ENCODE measurements at regions not wholly inside any gene's neighbourhood (a gene's known extent, or its start where the extent isn't known, plus 50 kb on each side); places are given as distances from the start of the nearest gene placed in this dataset.
"Not testable (repeated sequence)": the region's sequence is repeated elsewhere in the genome, so short reads cannot be mapped to it uniquely, and the experiment has no call there.

- H3K9me3 ChIP-seq (ENCODE audit: control insufficient read depth, insufficient read depth, low read length), result no peaks in the 10 kb centered on the region
- H3K36me3 ChIP-seq (ENCODE audit: control insufficient read depth, insufficient read depth, low read length), result no peaks in the 10 kb centered on the region
- H3K4me1 ChIP-seq (ENCODE audit: control insufficient read depth, insufficient read depth, low read length), result no peaks in the 10 kb centered on the region
- peak in 1 of 6 donors; percentile 25 for DNase-seq (ENCODE audit: low read depth in 4 of 6, low spot score in 6 of 6)
- WGBS (ENCODE audit: insufficient coverage), result no CpG with 5 or more reads among the region's 3 CpGs
- H3K27ac ChIP-seq (ENCODE audit: low read depth, low read length), result no peak overlapping the region
- H3K27me3 ChIP-seq (ENCODE audit: control insufficient read depth, insufficient read depth, low read length), result no peaks in the 10 kb centered on the region
- H3K4me3 ChIP-seq (ENCODE audit: low read depth, low read length), result no peak overlapping the region
Observed at GRCh38 chr2:224217962-224218347, 178.9 kb upstream of the SERPINE2 start.

- H3K27me3 ChIP-seq (ENCODE audit: control insufficient read depth, insufficient read depth, low read length), result no peaks in the 10 kb centered on the region
- H3K36me3 ChIP-seq (ENCODE audit: control insufficient read depth, insufficient read depth, low read length), result no peaks in the 10 kb centered on the region
- no peak overlapping the region for H3K27ac ChIP-seq (ENCODE audit: low read depth, low read length)
- DNase-seq (ENCODE audit: low read depth in 4 of 6, low spot score in 6 of 6), result no peak
- no peak overlapping the region for H3K4me3 ChIP-seq (ENCODE audit: low read depth, low read length)
- WGBS (ENCODE audit: insufficient coverage), result 72% methylated on average over 5 of the region's 6 CpGs
- H3K9me3 ChIP-seq (ENCODE audit: control insufficient read depth, insufficient read depth, low read length), result no peaks in the 10 kb centered on the region
- H3K4me1 ChIP-seq (ENCODE audit: control insufficient read depth, insufficient read depth, low read length), result no peaks in the 10 kb centered on the region
Observed at GRCh38 chr2:224217233-224217961, 178.3 kb upstream of the SERPINE2 start.

- H3K27me3 ChIP-seq (ENCODE audit: control insufficient read depth, insufficient read depth, low read length); H3K36me3 ChIP-seq (ENCODE audit: control insufficient read depth, insufficient read depth, low read length); H3K4me3 ChIP-seq (ENCODE audit: low read depth, low read length); H3K4me1 ChIP-seq (ENCODE audit: control insufficient read depth, insufficient read depth, low read length); H3K27ac ChIP-seq (ENCODE audit: low read depth, low read length); DNase-seq (ENCODE audit: low read depth in 4 of 6, low spot score in 6 of 6); H3K9me3 ChIP-seq (ENCODE audit: control insufficient read depth, insufficient read depth, low read length): not testable (repeated sequence)
- WGBS (ENCODE audit: insufficient coverage), result 92% methylated on average over 3 of the region's 3 CpGs
Observed at GRCh38 chr2:224215611-224216010, 176.5 kb upstream of the SERPINE2 start.

GRCh38 chr2:224213396-224213795, 174.3 kb upstream of the SERPINE2 start:
- no peaks in the 10 kb centered on the region for H3K9me3 ChIP-seq (ENCODE audit: control insufficient read depth, insufficient read depth, low read length)
- no peak for DNase-seq (ENCODE audit: low read depth in 4 of 6, low spot score in 6 of 6)
- H3K4me3 ChIP-seq (ENCODE audit: low read depth, low read length), result no peak overlapping the region
- H3K4me1 ChIP-seq (ENCODE audit: control insufficient read depth, insufficient read depth, low read length), result peaks cover 6% of the 10 kb centered on the region
- WGBS (ENCODE audit: insufficient coverage), result 67% methylated on average over 2 of the region's 4 CpGs
- H3K27ac ChIP-seq (ENCODE audit: low read depth, low read length), result no peak overlapping the region
- H3K27me3 ChIP-seq (ENCODE audit: control insufficient read depth, insufficient read depth, low read length), result no peaks in the 10 kb centered on the region
- H3K36me3 ChIP-seq (ENCODE audit: control insufficient read depth, insufficient read depth, low read length), result no peaks in the 10 kb centered on the region

- peaks cover 6% of the 10 kb centered on the region for H3K4me1 ChIP-seq (ENCODE audit: control insufficient read depth, insufficient read depth, low read length)
- peak overlapping the region; percentile 48 for H3K27ac ChIP-seq (ENCODE audit: low read depth, low read length)
- no peaks in the 10 kb centered on the region for H3K27me3 ChIP-seq (ENCODE audit: control insufficient read depth, insufficient read depth, low read length)
- peak in 4 of 6 donors; percentile 20 to 80 (median 47) for DNase-seq (ENCODE audit: low read depth in 4 of 6, low spot score in 6 of 6)
- H3K4me3 ChIP-seq (ENCODE audit: low read depth, low read length), result no peak overlapping the region
- WGBS (ENCODE audit: insufficient coverage), result 10% methylated on average over 2 of the region's 4 CpGs
- H3K36me3 ChIP-seq (ENCODE audit: control insufficient read depth, insufficient read depth, low read length), result no peaks in the 10 kb centered on the region
- H3K9me3 ChIP-seq (ENCODE audit: control insufficient read depth, insufficient read depth, low read length), result no peaks in the 10 kb centered on the region
Observed at GRCh38 chr2:224211791-224212190, 172.7 kb upstream of the SERPINE2 start.

GRCh38 chr2:224211181-224211480, 172.0 kb upstream of the SERPINE2 start:
- H3K4me3 ChIP-seq (ENCODE audit: low read depth, low read length), result no peak overlapping the region
- H3K27ac ChIP-seq (ENCODE audit: low read depth, low read length), result peak overlapping the region; percentile 48
- DNase-seq (ENCODE audit: low read depth in 4 of 6, low spot score in 6 of 6), result peak in 1 of 6 donors; percentile 56
- H3K9me3 ChIP-seq (ENCODE audit: control insufficient read depth, insufficient read depth, low read length), result no peaks in the 10 kb centered on the region
- H3K27me3 ChIP-seq (ENCODE audit: control insufficient read depth, insufficient read depth, low read length), result no peaks in the 10 kb centered on the region
- H3K36me3 ChIP-seq (ENCODE audit: control insufficient read depth, insufficient read depth, low read length), result no peaks in the 10 kb centered on the region
- H3K4me1 ChIP-seq (ENCODE audit: control insufficient read depth, insufficient read depth, low read length), result peaks cover 6% of the 10 kb centered on the region

- H3K4me3 ChIP-seq (ENCODE audit: low read depth, low read length), result no peak overlapping the region
- DNase-seq (ENCODE audit: low read depth in 4 of 6, low spot score in 6 of 6), result no peak
- no peaks in the 10 kb centered on the region for H3K27me3 ChIP-seq (ENCODE audit: control insufficient read depth, insufficient read depth, low read length)
- WGBS (ENCODE audit: insufficient coverage), result no CpG with 5 or more reads among the region's 6 CpGs
- peak overlapping the region; percentile 48 for H3K27ac ChIP-seq (ENCODE audit: low read depth, low read length)
- peaks cover 6% of the 10 kb centered on the region for H3K4me1 ChIP-seq (ENCODE audit: control insufficient read depth, insufficient read depth, low read length)
- H3K36me3 ChIP-seq (ENCODE audit: control insufficient read depth, insufficient read depth, low read length), result no peaks in the 10 kb centered on the region
- no peaks in the 10 kb centered on the region for H3K9me3 ChIP-seq (ENCODE audit: control insufficient read depth, insufficient read depth, low read length)
Observed at GRCh38 chr2:224210286-224211180, 171.4 kb upstream of the SERPINE2 start.

- H3K27ac ChIP-seq (ENCODE audit: low read depth, low read length), result no peak overlapping the region
- DNase-seq (ENCODE audit: low read depth in 4 of 6, low spot score in 6 of 6), result peak in 1 of 6 donors; percentile 24
Observed at GRCh38 chr2:224209555-224210285, 170.6 kb upstream of the SERPINE2 start.

GRCh38 chr2:224208443-224208842, 169.4 kb upstream of the SERPINE2 start:
- DNase-seq (ENCODE audit: low read depth in 4 of 6, low spot score in 6 of 6), result no peak
- H3K27me3 ChIP-seq (ENCODE audit: control insufficient read depth, insufficient read depth, low read length), result no peaks in the 10 kb centered on the region
- no peak overlapping the region for H3K27ac ChIP-seq (ENCODE audit: low read depth, low read length)
- WGBS (ENCODE audit: insufficient coverage), result no CpG with 5 or more reads among the region's 1 CpG
- peaks cover 6% of the 10 kb centered on the region for H3K4me1 ChIP-seq (ENCODE audit: control insufficient read depth, insufficient read depth, low read length)
- H3K36me3 ChIP-seq (ENCODE audit: control insufficient read depth, insufficient read depth, low read length), result no peaks in the 10 kb centered on the region
- H3K4me3 ChIP-seq (ENCODE audit: low read depth, low read length), result no peak overlapping the region
- no peaks in the 10 kb centered on the region for H3K9me3 ChIP-seq (ENCODE audit: control insufficient read depth, insufficient read depth, low read length)

More at GRCh38 chr2:224209555-224210285, 170.6 kb upstream of the SERPINE2 start:
- Histone ChIP-seq H3K9me3 (ENCODE audit: control insufficient read depth, insufficient read depth, low read length) (no peaks in the 10 kb centered on the region), H3K4me1 (ENCODE audit: control insufficient read depth, insufficient read depth, low read length) (peaks cover 6% of the 10 kb centered on the region), H3K36me3 (ENCODE audit: control insufficient read depth, insufficient read depth, low read length) (no peaks in the 10 kb centered on the region), H3K4me3 (ENCODE audit: low read depth, low read length) (no peak overlapping the region), H3K27me3 (ENCODE audit: control insufficient read depth, insufficient read depth, low read length) (no peaks in the 10 kb centered on the region)
- 83% methylated on average over 6 of the region's 9 CpGs for WGBS (ENCODE audit: insufficient coverage)
